Endothelial cell (in vitro differentiated cells): ENCODE measurements at regions not wholly inside any gene's neighbourhood (a gene's known extent, or its start where the extent isn't known, plus 50 kb on each side); places are given as distances from the start of the nearest gene placed in this dataset.

Source experiments
- DNase-seq: peaks from one replicate; pipeline ENCODE4 v3.0.0; 2021; ENCODE audit warnings: low spot score
- H3K27ac Mint-ChIP-seq: one replicate; pipeline ENCODE4 v1.8.0; 2021; ENCODE audit warnings: mixed read lengths, inconsistent platforms; ENCODE audit not compliant: unreplicated experiment
- H3K27me3 Mint-ChIP-seq: one replicate; pipeline ENCODE4 v1.8.0; 2021; ENCODE audit warnings: mild to moderate bottlenecking, moderate library complexity, mixed read lengths, inconsistent platforms; ENCODE audit not compliant: unreplicated experiment
- H3K36me3 Mint-ChIP-seq: one replicate; pipeline ENCODE4 v1.8.0; 2021; ENCODE audit warnings: mild to moderate bottlenecking, low read depth, mixed read lengths, inconsistent platforms; ENCODE audit not compliant: unreplicated experiment
- H3K4me1 Mint-ChIP-seq: one replicate; pipeline ENCODE4 v1.8.0; 2021; ENCODE audit warnings: mild to moderate bottlenecking, mixed read lengths, inconsistent platforms; ENCODE audit not compliant: unreplicated experiment
- H3K4me3 Mint-ChIP-seq: one replicate; pipeline ENCODE4 v1.8.0; 2021; ENCODE audit warnings: mild to moderate bottlenecking, mixed read lengths, inconsistent platforms; ENCODE audit not compliant: unreplicated experiment
- H3K9me3 Mint-ChIP-seq: one replicate; pipeline ENCODE4 v1.8.0; 2021; ENCODE audit warnings: mixed read lengths, inconsistent platforms; ENCODE audit not compliant: unreplicated experiment
- TF ChIP-seq, protein P1 (sequence below): fragments of 200-600 bp; sonication (generic); IDR thresholded peaks from one replicate; pipeline ENCODE4 v1.5.0; 2021; ENCODE audit warnings: antibody characterized with exemption; ENCODE audit not compliant: unreplicated experiment

DNA sequence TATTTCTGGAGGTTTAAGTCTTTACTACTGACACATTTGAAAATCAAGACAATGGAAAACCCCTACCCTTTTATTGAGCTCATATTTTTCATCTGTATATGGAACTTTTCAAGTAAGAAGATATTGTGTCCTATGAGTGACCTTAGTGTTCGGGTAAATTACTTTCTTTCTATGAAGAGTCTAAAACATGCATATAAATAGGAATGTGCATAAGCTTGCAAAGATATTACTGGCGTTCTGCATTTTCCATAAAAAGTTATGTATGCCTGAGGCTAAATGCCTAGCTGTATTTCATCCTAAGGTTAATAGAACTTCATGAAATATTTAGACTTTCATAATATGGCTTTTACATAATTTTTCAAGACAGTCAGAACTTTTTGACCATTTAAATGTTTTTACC, 495.8 kb upstream of the ADAMTS5 start:
- H3K4me1 Mint-ChIP-seq: no peaks in the 10 kb centered on the region
- H3K27me3 Mint-ChIP-seq: no peaks in the 10 kb centered on the region
- TF ChIP-seq, protein P1, sequence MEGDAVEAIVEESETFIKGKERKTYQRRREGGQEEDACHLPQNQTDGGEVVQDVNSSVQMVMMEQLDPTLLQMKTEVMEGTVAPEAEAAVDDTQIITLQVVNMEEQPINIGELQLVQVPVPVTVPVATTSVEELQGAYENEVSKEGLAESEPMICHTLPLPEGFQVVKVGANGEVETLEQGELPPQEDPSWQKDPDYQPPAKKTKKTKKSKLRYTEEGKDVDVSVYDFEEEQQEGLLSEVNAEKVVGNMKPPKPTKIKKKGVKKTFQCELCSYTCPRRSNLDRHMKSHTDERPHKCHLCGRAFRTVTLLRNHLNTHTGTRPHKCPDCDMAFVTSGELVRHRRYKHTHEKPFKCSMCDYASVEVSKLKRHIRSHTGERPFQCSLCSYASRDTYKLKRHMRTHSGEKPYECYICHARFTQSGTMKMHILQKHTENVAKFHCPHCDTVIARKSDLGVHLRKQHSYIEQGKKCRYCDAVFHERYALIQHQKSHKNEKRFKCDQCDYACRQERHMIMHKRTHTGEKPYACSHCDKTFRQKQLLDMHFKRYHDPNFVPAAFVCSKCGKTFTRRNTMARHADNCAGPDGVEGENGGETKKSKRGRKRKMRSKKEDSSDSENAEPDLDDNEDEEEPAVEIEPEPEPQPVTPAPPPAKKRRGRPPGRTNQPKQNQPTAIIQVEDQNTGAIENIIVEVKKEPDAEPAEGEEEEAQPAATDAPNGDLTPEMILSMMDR: no peak
- H3K27ac Mint-ChIP-seq: no peak overlapping the region
- H3K4me3 Mint-ChIP-seq: no peak overlapping the region
- DNase-seq: no peak
- no peaks in the 10 kb centered on the region for H3K9me3 Mint-ChIP-seq
- H3K36me3 Mint-ChIP-seq: no peaks in the 10 kb centered on the region

DNA sequence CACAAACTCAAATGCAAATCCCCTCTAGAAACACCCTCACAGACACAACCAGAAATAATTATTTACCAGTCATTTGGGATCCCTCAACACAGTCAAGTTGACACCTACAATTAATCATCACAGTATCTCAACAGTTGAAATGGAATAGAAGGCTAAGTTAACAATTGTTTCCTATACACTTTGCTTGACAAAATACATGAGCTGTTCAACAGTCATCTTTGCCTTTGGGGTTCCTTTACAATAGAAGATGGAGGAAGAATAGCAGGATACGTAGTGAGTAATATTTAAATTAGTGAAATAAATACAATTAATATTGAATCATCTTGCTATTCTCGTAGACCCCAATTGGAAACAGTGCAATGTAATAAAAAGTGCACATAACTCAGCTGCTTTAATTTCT, 487.3 kb upstream of the ADAMTS5 start:
- H3K27me3 Mint-ChIP-seq: no peaks in the 10 kb centered on the region
- TF ChIP-seq, protein P1: no peak
- no peaks in the 10 kb centered on the region for H3K36me3 Mint-ChIP-seq
- peaks cover under 1% of the 10 kb centered on the region for H3K4me1 Mint-ChIP-seq
- H3K4me3 Mint-ChIP-seq: no peak overlapping the region
- no peak for DNase-seq
- no peak overlapping the region for H3K27ac Mint-ChIP-seq
- no peaks in the 10 kb centered on the region for H3K9me3 Mint-ChIP-seq

DNA sequence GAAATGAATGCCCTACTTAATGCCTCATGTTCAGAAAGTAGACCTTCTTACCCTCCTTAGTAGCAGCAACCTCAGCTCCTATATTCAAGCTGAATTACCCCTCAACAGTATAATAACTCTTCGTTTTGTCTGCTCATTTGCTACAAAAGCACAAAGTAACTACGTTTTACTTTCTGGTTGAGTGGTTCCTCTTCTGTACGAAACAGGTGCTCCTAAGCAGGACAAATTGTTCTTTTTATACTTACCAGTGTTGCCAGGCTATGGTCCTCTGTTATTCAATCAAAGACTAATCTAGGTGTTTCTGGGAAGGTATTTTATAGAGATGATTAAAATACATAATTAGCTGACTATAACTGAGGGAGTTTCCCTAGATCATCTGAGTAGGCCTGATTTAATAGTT, 484.2 kb upstream of the ADAMTS5 start:
- Mint-ChIP-seq H3K9me3 (no peaks in the 10 kb centered on the region), H3K27ac (no peak overlapping the region), H3K27me3 (no peaks in the 10 kb centered on the region), H3K36me3 (no peaks in the 10 kb centered on the region), H3K4me1 (peaks cover 4% of the 10 kb centered on the region), H3K4me3 (no peak overlapping the region)
- TF ChIP-seq, protein P1: no peak
- no peak for DNase-seq

DNA sequence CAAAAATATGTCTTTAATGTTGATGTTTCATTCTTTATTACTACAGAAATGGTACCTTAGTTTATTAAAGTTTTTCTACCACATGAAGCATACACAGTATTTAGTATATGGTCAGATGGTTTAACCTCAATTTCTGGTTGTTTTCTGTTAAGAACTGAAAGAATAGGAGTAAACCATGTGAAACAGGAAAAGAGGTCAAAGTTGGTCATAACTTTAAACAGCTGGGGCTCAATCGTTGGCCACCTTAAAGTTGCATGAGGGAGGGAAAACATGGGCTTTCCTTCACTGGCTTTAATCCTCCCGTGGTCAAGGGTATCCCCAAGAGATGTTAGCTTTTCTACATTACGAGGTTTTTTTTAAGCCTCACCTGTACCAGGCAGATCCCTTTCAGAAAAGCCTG, 483.3 kb upstream of the ADAMTS5 start:
- TF ChIP-seq, protein P1: no peak
- Mint-ChIP-seq H3K27ac (no peak overlapping the region), H3K27me3 (no peaks in the 10 kb centered on the region), H3K36me3 (no peaks in the 10 kb centered on the region), H3K4me1 (peaks cover 4% of the 10 kb centered on the region), H3K4me3 (no peak overlapping the region), H3K9me3 (no peaks in the 10 kb centered on the region)
- no peak for DNase-seq

DNA sequence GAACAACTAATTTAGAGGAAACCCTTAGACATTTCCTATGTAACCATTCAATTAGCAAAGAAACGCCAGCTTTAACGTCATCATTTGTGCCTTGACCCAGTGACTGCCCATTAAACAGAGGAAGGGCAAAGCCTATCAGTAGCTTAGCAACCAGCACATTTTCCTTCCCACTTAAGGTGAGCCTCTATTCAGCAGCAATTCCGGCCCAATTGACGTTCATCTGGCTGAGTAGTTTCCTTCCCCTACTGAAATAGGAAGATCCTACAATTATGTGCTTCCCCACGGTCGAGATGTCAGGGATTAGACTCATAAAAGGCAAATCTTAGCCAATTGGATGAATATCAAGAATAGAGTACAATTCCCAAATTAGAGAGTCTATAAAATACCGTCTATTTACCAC, 482.1 kb upstream of the ADAMTS5 start:
- no peak overlapping the region for H3K27ac Mint-ChIP-seq
- DNase-seq: no peak
- no peaks in the 10 kb centered on the region for H3K36me3 Mint-ChIP-seq
- H3K27me3 Mint-ChIP-seq: peaks cover 2% of the 10 kb centered on the region
- H3K4me3 Mint-ChIP-seq: no peak overlapping the region
- no peaks in the 10 kb centered on the region for H3K9me3 Mint-ChIP-seq
- peaks cover 4% of the 10 kb centered on the region for H3K4me1 Mint-ChIP-seq
- TF ChIP-seq, protein P1: no peak
